ENCODE measurements at regions not wholly inside any gene's neighbourhood (a gene's known extent, or its start where the extent isn't known, plus 50 kb on each side); places are given as distances from the start of the nearest gene placed in this dataset.
"Not testable (repeated sequence)": the region's sequence is repeated elsewhere in the genome, so short reads cannot be mapped to it uniquely, and the experiment has no call there.

DNA sequence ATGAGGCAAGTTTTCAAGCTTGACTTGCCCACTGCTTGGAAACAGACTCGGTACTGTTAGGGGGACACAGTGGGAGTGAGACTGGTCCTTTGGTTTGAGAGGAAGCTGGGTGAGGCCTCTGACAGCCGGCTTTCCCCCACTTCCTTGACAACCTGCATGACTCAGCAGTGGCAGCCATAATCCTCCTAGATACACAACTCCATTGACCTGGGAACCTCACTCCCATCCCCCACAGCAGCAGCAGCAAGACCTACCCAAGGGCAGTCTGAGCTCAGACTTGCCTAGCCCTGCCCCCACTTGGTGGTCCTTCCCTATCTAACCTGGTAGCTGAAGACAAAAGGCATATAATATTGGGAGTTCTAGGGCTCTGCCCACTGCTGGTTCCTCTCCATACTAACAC is 1043.5 kb upstream of the ALCAM start:
- DNase-seq = no peak

DNA sequence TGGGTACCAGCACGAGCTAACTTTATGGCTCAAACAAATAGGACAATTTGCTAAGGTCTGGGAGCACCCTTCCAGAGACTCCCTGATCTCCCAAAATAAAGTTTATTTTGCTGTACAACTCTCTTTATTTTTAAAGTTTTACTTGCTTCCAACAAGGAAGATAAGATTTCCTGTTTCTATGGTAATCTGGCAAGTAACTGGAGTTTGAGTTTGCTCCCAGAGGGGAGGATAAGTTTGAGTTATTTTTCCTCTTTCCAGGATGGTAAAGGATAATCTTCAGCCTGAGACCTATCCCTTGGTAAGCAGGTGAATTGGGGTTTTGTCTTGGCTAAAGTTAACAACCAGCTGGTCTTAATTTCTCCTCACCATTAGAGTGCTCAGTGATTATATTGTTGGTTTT is 1019.4 kb upstream of the ALCAM start:
- no peak for DNase-seq

DNA sequence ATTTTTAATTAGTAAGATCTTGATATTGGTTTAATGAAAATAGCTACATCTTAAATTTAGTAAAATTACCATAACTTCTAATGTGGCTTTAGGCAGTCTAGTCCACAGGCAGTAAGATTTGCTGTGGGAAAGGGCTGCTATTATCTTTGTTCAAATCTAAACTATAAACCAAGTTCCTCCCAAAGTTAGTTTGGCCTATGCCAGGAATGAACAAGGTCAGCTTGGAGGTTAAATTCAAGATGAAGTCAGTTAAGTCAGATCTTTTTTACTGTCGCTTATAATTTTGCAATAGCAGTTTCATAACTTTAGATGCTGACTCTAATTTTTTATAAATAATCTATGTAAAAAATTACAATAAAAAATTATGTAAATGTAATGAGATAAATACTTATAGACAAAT is 1016.9 kb upstream of the ALCAM start:
- DNase-seq = no peak

DNA sequence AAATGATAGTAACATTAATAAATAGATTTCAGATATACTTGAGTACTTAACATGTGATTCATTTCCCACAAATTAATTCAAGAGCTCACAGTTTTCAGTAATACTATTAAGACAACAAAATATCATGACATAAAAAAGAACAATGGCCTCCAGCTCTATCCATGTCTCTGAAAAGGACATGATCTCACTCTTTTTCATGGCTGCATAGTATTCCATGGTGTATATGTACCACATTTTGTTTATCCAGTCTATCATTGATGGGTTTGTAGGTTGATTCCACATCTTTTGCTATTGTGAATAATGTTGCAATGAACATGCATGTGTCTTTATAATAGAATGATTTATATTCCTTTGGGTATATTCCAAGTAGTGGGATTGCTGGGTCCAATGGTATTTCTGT is 1012.8 kb upstream of the ALCAM start:
- no peak for DNase-seq

DNA sequence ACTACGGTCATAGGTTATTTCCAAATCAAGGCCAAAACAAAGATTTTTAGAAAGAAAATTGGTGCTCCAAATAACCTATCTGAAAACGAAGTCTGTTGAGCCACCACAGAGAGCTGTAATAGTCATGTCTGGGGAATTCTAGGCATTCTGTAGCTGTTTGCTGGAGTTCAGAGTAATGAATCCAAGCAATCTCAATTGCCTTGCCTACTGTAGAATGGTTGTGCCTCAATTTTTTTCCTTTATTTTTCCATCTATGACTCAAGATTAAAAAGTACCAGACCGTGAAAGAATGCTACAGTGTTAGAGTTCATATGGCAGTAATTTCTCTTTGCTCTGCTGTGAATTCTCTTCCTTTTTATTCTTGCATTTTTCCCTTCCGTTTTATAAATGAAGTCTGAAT is 1007.2 kb upstream of the ALCAM start:
- DNase-seq = no peak

DNA sequence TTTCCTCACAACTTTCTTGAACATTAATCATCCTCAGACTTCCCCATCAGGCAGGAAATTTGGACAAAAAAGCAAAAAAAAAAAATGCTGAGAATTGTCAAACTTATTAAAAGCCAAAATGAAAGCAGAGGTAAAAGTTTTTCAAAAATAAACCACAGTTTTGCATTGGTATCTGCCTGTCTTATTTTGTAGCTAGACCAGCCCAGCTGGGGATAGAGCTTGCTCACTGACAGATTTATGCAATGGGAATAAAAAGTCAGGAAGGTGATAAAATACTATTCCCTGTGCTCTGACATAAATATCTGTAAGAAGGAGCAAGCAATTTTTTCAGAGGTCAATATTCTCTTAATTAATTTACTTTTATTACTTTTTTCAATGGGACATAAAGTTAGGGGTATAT is 1006.7 kb upstream of the ALCAM start:
- no peak for DNase-seq

DNA sequence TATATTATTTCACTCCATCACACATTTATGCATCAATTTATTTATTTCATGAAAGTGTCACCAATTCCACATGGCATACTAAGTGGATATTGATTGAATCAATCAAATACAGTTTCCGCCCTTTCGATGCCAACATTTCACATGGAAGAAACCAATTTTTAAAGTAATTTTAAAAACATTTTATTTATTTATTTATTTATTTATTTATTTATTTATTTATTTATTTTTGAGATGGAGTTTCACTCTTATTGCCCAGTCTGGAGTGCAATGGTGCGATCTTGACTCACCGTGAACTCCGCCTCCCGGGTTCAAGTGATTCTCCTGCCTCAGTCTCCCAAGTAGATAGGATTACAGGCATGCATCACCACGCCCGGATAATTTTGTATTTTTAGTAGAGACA is 1005.0 kb upstream of the ALCAM start:
- not testable (repeated sequence) for DNase-seq

DNA sequence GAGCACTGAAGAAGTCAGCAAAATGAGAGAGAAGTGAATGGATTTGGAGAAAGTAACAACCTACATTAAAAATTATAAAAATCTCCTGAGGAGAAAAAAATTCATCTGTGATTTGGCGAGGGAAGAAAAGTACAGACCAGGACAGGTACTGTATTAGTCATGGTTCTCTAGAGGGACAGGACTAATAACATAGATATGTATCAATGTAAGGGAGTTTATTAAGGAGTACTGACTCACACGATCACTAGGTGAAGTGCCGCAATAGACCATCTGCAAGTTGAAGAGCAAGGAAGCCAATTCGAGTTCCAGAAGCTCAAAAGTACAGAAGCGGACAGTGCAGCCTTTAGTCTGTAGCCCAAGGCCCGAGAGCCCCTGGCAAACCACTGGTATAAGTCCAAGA is 1004.4 kb upstream of the ALCAM start:
- DNase-seq = no peak

DNA sequence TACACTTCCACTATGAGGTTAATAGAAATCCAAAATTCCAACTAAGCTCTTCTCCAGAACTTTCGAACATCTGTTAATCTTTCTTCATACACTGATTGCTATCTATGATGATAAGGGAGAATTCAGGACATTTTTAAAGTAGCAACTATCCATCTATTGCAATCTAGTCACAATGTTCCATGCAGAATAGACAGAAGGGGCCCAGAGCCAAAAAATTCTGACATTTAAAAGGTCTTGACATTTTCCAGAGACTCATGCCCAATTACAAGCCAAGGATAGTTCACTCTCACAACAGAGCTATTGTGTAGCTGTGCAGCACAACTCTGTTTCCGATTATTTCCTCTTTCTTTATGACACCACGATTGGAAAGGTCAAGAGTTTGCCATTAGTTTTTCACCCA is 999.7 kb upstream of the ALCAM start:
- no peak for DNase-seq

DNA sequence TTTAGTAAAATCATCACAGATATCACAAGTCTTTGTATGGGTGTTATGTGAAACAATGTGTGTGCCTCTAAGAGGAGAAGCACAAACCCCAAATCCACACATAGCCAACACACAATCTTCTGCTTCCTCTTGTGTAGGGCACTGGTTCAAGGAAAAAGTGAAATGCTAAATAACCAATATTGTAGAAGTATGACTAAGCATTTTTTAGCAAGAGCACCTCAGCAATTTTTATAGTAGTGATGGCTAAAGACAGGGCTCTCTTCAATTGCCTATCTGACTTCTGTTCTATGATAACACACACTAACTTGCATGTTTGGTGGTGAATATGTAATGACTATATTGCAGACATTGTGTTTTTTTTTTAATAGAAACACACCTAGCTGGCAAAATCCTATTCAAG is 997.9 kb upstream of the ALCAM start:
- DNase-seq = no peak

DNA sequence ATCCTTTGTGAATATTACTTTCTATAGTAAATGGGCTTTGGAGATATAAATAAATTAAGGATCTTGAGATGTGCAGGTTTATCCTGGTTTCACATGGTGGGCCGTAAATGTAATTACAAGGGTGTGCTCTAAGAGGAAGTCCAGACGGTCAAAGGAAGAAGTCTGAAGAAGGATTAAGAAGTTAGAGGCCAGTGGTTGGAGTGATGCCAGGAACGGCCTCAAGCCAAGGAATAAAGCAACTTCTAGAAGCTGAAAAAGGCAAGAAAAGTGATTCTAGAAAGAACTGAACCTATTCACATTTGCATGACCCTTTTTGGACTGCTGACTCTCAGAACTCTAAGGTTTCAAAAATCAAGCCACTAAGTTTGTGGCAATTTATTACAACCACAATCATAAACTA is 981.3 kb upstream of the ALCAM start:
- no peak for DNase-seq

DNA sequence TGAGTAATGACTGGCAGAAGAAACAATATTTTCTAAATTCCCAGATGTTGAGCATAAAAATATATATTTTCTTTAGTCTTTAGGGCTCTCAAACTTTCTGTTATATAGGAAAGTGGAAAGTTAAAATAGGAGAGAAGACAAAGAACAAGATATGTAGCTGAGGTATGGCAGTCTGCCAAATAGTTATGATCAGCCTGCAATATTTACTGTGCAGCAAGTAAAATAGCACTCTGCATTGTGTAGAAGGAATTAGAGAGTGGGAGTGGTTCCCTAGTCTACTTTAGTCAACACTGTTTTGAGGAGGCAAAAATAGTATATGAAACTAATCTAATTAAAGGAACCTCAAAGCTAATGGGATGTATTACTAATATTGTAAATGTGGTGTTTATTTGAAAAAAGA is 978.1 kb upstream of the ALCAM start:
- no peak for DNase-seq

DNA sequence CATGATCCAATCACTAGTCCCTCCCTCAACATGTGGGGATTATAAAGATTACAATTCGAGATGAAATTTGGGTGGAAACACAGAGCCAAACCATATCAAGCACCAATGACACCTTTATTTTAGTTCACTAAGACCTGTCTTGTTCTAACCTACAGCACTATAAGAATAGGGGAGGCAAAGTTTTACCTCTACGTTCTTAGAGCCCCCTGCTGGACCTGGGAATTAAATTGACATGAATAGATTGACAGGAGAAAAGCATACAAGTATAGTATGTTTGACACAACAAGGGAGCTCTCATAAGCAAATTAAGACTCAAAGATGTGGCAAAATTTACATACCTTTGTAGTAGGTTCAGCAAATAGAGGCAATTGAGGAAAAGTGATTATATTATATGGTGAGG is 974.4 kb upstream of the ALCAM start:
- DNase-seq = no peak

DNA sequence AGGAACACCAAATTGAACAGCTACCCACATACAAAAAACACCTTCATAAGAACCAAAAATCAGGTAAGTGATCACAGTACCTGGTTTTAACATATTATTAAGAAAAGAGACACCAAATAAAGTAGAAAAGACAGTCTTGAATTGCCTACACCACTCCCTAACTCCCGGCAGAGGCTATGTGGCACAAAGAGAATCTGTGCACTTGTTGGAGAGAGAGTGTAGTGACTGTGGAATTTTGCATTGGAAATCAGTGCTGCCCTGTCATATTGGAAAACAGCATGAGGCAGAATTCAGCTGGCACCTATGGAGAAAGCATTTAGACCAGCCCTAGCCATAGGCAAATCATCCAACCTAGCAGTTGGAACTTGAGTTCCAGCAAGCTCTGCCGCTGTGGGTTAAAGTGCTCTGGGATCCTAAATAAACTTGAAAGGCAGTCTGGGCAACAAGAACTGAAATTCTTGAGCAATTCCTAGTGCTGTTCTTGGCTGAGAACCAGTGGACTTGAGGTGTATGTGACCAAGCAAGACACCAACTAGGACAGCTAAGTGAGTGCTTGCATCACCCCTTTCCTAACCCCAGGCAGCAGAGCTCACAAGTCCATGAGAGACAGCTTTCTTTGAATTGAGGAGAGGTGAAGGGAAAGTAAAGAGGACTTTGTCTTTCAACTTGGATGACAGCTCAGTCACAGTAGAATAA is 969.6 kb upstream of the ALCAM start:
- DNase-seq = no peak

DNA sequence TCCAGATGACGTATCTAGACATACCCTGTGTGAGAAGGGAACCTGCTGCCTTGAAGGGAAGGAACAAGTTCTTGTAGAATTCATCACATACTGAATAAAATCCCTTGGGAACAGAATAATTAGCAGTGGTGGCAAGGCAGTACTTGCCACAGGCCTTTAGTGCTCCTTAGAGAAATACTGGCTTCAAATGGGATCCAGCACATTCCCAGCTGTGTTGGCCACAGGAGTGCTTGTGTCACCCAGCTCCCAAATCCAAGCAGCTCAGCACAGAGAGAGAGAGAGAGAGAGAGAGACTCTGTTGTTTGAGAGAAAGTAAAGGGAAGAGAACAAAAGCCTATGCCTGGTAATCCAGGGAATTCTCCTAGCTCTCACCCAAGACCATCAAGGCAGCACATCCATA is 969.0 kb upstream of the ALCAM start:
- DNase-seq = no peak

DNA sequence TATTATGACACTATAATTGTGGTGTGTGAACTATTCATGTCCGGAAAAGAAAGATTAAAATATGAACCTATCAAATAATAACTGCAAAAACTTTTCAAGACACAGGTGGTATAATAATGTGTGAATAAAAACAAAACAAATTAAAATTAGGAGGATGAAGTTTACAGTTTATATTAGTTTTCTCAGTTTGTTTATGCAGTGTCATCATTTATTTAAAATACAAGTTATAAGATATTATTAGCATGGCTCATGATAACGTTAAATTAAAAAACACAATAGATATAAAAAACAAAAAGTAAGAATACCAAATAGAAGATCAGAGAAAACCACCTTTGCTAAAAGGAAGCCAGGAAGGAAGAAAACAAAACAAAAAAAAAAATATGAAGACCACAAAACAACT is 963.8 kb upstream of the ALCAM start:
- no peak for DNase-seq

DNA sequence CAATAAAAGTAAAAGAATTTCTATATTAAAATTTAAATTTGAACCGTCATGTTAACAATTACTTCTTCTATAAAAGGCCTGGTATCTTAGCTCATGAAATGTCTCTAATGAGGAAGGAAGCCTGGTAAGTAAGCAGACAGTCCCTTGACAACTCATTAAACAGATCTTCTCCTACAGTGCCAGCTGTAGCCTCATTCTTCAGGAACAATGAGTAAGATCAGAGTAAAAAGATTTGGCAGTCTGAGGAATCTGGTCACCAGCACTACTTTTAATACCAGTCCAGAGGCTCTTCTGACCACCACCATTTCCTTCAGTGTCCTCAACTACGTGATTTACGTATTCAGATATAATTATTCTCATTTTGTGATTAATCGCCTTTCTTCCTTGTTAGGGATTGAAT is 955.0 kb upstream of the ALCAM start:
- no peak for DNase-seq

DNA sequence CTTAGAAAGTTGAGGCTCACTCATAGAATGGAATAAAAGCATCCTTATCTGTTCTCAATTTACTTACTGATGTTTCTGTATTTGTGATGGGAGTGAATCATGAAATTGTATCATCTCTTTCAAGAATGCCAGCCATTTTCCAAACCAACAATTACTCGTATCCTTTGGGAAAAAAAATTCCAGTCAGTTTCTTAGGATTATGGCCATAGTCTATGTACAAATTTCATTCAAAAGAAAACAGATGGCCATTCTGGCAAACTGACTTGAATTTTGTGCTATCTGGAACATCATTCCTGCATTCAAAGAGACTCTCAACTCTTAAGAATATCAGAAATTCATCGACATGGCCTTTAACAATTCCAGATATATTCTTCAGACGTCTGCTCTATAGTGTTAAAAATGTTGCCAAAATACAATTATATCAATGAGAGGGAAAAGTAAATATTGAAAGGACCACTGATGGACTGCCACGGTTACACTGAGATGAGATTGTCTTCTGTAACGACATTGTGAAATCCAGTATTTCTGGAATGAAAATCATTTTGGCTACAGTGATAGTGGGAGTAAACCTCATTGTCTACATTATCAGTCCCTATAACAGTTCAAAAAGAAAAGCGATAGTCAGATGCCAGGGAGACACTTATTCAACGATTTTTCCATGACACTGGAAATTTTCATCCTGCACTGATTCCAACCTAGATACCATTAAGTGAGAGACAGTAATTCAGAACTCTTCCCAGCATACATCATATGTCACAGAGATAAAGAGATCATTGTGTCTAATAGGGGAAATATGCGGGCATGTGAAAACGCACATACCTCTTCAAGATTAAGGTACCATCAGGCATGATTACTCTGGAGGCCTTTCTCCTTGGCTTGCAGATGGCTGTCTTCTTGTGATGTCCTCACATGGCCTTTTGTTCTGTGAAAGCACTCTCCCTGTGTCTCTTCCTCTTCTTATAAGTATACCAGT is 953.8 kb upstream of the ALCAM start:
- DNase-seq = no peak

DNA sequence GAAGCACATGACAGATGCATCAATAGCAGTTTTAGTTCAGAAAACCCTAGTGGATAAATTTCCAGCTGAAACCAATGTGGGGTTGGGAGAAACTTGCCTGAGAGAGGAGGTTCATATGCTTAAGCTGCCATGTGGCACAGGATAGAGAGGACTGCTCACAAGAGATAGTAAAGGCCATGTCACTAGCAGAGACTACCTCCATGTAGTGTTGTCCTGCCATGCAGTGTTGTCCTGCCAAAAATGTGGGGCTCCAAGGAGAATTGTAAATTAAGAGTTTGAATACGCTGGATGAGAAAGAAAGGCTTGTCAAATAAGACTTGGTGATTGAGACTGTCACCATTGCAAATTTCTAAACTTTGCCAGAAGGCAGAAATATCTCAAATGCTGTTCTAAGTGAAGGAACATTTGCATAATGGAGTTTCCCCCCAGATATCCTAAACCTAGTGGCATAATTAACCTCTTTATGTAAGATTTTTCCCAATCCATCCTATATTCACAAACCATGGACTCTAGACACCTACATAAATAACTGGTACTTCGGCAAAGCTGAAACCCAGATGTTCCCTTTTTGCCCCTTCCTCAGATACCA is 938.3 kb upstream of the ALCAM start:
- DNase-seq = no peak

DNA sequence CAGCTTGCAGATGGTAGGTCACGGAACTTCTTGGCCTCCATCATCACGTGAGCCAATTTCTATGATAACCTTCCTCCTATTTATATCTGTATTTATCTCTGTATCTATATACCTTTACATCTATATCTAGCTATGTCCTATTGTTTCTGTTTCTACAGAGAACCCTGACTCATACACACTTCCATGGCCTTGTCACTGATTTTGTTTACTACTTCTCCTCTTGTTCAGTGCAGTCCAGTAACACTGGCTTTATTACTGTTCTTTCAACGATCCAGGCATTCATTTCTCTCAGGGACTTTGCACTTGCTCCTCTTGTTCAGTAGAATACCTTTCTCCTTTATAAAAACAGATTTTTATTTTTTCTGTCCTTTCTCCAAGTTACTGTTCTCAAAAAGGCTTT is 937.0 kb upstream of the ALCAM start:
- no peak for DNase-seq

DNA sequence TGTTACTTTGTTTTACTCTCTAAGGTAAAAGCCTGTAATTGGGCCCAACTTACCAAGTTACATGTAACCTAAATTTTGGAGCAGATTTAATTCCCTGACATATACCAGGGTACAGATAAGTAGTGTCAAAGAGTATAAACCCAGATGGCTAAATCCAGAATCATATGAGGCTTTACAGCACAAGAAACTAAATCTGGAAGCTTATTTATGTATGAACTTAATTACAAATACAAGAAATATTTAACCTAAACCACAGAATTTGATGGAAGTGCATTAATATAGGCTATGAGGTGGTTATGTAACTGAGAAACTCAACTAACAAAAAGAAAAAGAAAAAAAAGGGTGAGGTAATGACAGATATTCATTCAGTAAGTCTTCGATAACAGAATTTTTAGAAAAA is 930.2 kb upstream of the ALCAM start:
- no peak for DNase-seq

DNA sequence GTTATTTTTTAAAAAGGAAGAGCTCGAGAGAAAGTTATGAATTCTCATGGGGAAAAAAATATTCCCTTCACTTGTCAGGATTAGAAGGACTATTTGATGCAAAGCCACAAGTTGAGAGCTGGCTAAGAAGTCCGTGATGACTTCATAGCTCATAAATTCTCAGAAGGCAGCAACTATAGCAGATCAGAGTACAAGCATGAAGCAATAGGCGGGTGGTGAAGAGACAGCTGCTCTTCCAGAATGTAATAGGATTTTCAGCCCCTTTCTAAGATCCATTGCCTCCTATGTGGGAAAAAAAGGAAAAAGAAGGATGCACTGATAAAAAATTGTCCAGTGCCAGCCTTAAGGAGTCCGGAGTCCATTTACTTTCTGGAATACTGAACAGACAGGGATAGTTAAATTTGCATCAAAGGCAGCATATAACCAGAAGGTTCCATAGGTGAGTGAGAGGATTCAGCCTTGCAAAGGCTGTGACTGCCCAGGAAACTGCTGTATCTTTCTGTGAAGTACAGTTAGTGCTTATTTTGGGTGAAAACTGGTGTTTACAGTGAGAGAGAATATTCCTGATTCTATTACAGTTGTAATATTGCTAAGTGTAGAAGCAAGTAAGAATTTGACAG is 929.5 kb upstream of the ALCAM start:
- no peak for DNase-seq

DNA sequence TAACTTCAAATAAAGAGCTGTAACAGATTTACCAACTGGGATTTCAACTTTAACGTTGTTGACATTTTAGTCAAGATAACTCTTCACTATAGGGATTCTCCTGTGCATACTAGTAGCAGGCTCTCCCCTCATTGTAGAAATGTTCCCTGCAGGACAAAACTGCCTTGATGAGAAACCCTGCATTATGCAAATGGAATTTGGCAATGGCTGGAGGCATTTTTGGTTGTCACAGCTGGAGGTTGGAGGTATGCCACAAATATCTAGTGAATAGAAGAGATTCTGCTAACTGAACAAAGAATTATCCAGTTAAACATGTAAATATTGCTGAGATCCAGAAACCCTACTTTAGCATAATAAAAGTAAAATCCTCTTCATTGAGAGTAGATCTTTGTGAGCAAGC is 928.8 kb upstream of the ALCAM start:
- DNase-seq = no peak

DNA sequence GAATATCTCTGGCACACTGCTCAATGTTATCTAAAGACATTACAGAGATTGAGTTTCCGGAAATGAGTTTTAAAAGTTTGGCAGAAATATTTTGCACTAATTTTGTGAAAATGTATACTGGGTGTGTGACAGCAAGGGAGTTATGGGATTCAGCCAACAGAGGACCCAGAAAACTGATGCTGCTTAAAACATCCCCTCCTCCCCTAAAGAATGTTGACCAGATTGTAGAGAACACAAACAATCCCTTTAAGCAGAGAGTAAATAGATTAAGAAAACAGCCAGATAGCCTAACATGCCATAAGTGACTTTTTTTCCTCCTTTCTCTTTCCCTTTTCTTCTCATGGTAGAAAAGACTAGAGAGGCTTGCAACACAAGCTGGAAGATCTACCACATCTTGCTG is 928.0 kb upstream of the ALCAM start:
- DNase-seq = no peak
